ENCODE measurements at regions not wholly inside any gene's neighbourhood (a gene's known extent, or its start where the extent isn't known, plus 50 kb on each side); places are given as distances from the start of the nearest gene placed in this dataset.

DNA sequence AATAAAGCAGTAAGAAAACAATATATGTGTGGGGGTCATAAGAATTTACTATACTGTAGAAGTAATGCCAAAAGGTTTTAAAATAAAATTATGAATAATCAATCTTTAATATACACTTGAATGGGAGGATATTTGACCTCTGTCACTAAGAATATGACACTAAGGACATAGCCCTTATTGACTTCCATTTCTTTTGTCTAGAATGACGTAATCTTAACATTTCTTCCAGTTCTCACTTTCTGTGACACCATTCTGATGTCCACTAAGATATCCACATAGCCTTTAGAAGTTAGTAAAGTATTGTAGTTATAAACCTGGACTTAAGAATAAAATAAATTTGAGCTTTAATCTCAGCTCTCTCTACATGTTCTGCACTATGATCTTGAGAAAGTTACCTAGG lies 1050.7 kb downstream of the TLE4 start:
- no peak for TF ChIP-seq CHD2 (IDR thresholded peaks at IDR 0.05; ENCODE audit: low read length)
- TF ChIP-seq USF2 (IDR thresholded peaks at IDR 0.05; ENCODE audit: low read length): no peak
- no peak for TF ChIP-seq POLR2AphosphoS5 (IDR thresholded peaks at IDR 0.05; ENCODE audit: low read depth, low read length)
- no peak for TF ChIP-seq RFX5 (IDR thresholded peaks at IDR 0.05; ENCODE audit: borderline replicate concordance, low read depth, low read length)
- no peak for TF ChIP-seq CTCF (IDR thresholded peaks at IDR 0.05; ENCODE audit: control extremely low read depth in 1 of 3, insufficient read depth in 1 of 3, low read depth in 1 of 3, low read length in 3 of 3)
- no peak for TF ChIP-seq GABPA (IDR thresholded peaks at IDR 0.05; ENCODE audit: borderline replicate concordance, insufficient read depth, low read length)
- TF ChIP-seq JUN (IDR thresholded peaks at IDR 0.05; ENCODE audit: low read depth, low read length): no peak
- no peak for TF ChIP-seq RAD21 (IDR thresholded peaks at IDR 0.05 in 1 of 2, conservative IDR thresholded peaks at IDR 0.05 in 1 of 2; ENCODE audit: low read depth in 2 of 2, low read length in 2 of 2)
- TF ChIP-seq MAX (IDR thresholded peaks at IDR 0.05): no peak
- TF ChIP-seq JUND (IDR thresholded peaks at IDR 0.05; ENCODE audit: low read length): no peak
- no peak for TF ChIP-seq TAF1 (IDR thresholded peaks at IDR 0.05; ENCODE audit: low read depth, low read length)
- no peak for TF ChIP-seq EP300 (IDR thresholded peaks at IDR 0.05; ENCODE audit: borderline replicate concordance in 1 of 2, low read depth in 2 of 2, low read length in 2 of 2)
